Adrenal gland (tissue), 9 donors: ENCODE measurements at regions not wholly inside any gene's neighbourhood (a gene's known extent, or its start where the extent isn't known, plus 50 kb on each side); places are given as distances from the start of the nearest gene placed in this dataset.

ENCODE experiments used
- DNase-seq, 7 donors: peaks; one replicate each; pipeline ENCODE4 v3.0.0-alpha.2; 2019 to 2020
- H3K27ac ChIP-seq, 5 donors: fragments of 200-600 bp; sonication (generic) in 4 of 5; 1 replicate in 3 of 5; 2 replicates in 2 of 5; pipeline versions ENCODE4 v1.5.1 to v1.8.0; 2016 to 2020; ENCODE audit warnings: mild to moderate bottlenecking in 1 of 5
- H3K27me3 ChIP-seq: fragments of 200-600 bp; 2 replicates; pipeline ENCODE4 v1.8.0; 2021
- H3K36me3 ChIP-seq, 2 donors: fragments of 200-600 bp; replicated peaks in 1 of 2; 1 replicate in 1 of 2; 2 replicates in 1 of 2; pipeline versions ENCODE4 v1.5.1 to v1.8.0; 2018 to 2022
- H3K4me1 ChIP-seq, 2 donors: fragments of 200-600 bp; replicated peaks in 1 of 2; 1 replicate in 1 of 2; 2 replicates in 1 of 2; pipeline versions ENCODE4 v1.5.1 to v1.8.0; 2018 to 2021
- H3K4me3 ChIP-seq, 4 donors: fragments of 200-600 bp; sonication (generic) in 3 of 4; one replicate each; pipeline ENCODE4 v1.5.1; 2016 to 2018
- H3K9me3 ChIP-seq, 3 donors: fragments of 200-600 bp; sonication (generic) in 1 of 3; replicated peaks in 1 of 3; 1 replicate in 2 of 3; 2 replicates in 1 of 3; pipeline versions ENCODE4 v1.5.1 to v1.8.0; 2016 to 2021
- CTCF ChIP-seq, 6 experiments: fragments of 450-650 bp in 4 of 6; fragments of 200-600 bp in 2 of 6; sonication (generic) in 1 of 6; IDR thresholded peaks; 1 replicate in 5 of 6; 2 replicates in 1 of 6; pipeline versions ENCODE4 v1.5.1 to v1.8.0; 2016 to 2021; ENCODE audit warnings: antibody characterized with exemption in 6 of 6, mild to moderate bottlenecking in 2 of 6, moderate library complexity in 1 of 6
- POLR2A ChIP-seq, 2 donors: fragments of 450-650 bp; IDR thresholded peaks; one replicate each; pipeline ENCODE4 v1.6.1; 2017; ENCODE audit warnings: antibody characterized with exemption in 2 of 2, mild to moderate bottlenecking in 2 of 2, moderate library complexity in 1 of 2
- WGBS, 4 donors: extraction: QIAGEN DNeasy Blood & Tissue Kit in 2 of 4; methylation state at CpG; one replicate each; pipeline versions ENCODE4 v1.1.5 to v1.1.7; 2013 to 2017; 5-methylcytosine and 5-hydroxymethylcytosine counted together
- intact Hi-C, 2 donors: fragments of 100-400 bp; cut with DNase I; formaldehyde crosslinking; loops; one replicate each; pipeline versions ENCODE4 v1.14.1 to v1.15.0; 2022 to 2023
- donor health status: healthy with polysubstance abuse.
- donor health status: Bipolar disorder and iron deficiency.
- donor health status: DM: yes; HTN: yes; CAD: no.
- donor health status: DM: no; HTN: no; CAD: no.
- donor health status: DM: no; HTN: no; CAD: no.

GRCh38 chr7:108810756-108811385, 241.2 kb downstream of the DNAJB9 start:
- 59 to 74% (median 67%) methylated on average over 2 of the region's 2 CpGs for WGBS, 4 donors
- TF ChIP-seq CTCF (IDR thresholded peaks at IDR 0.05) = no peak
- no peak for TF ChIP-seq POLR2A (IDR thresholded peaks at IDR 0.05)
- intact Hi-C loops = no loop called here

GRCh38 chr7:108813251-108814014, 243.8 kb downstream of the DNAJB9 start:
- WGBS, 4 donors = 84 to 97% (median 89%) methylated on average over 3 of the region's 3 CpGs
- Histone ChIP-seq H3K36me3 (no peaks in the 10 kb centered on the region), H3K4me3 (no peak overlapping the region), H3K27ac (no peak overlapping the region), H3K27me3 (no peaks in the 10 kb centered on the region), H3K4me1 (no peaks in the 10 kb centered on the region), H3K9me3 (no peaks in the 10 kb centered on the region)
- intact Hi-C loops = no loop called here
- no peak for TF ChIP-seq POLR2A (IDR thresholded peaks at IDR 0.05)
- no peak for DNase-seq

More at GRCh38 chr7:108810756-108811385, 241.2 kb downstream of the DNAJB9 start:
- no peak overlapping the region for H3K27ac ChIP-seq
- H3K9me3 ChIP-seq = no peaks in the 10 kb centered on the region
- no peak overlapping the region for H3K4me3 ChIP-seq
- no peaks in the 10 kb centered on the region for H3K36me3 ChIP-seq
- no peak for DNase-seq
- H3K27me3 ChIP-seq = no peaks in the 10 kb centered on the region
- no peaks in the 10 kb centered on the region for H3K4me1 ChIP-seq

- WGBS, 4 donors = 66 to 100% (median 75%) methylated on average over 2 of the region's 2 CpGs
- Histone ChIP-seq H3K27ac (no peak overlapping the region), H3K9me3 (no peaks in the 10 kb centered on the region), H3K27me3 (no peaks in the 10 kb centered on the region), H3K36me3 (no peaks in the 10 kb centered on the region), H3K4me1 (no peaks in the 10 kb centered on the region), H3K4me3 (no peak overlapping the region)
- intact Hi-C loops = no loop called here
- DNase-seq = no peak
- TF ChIP-seq CTCF (IDR thresholded peaks at IDR 0.05) (no peak), POLR2A (IDR thresholded peaks at IDR 0.05) (no peak)
Observed at GRCh38 chr7:108815815-108816214, 246.1 kb downstream of the DNAJB9 start.

GRCh38 chr7:108818742-108819141, 249.1 kb downstream of the DNAJB9 start:
- Histone ChIP-seq H3K27me3 (no peaks in the 10 kb centered on the region), H3K4me1 (no peaks in the 10 kb centered on the region), H3K27ac (no peak overlapping the region), H3K9me3 (no peaks in the 10 kb centered on the region), H3K36me3 (no peaks in the 10 kb centered on the region), H3K4me3 (no peak overlapping the region)
- intact Hi-C loops = no loop called here
- no peak for DNase-seq
- 53 to 57% (median 55%) methylated on average over 2 of the region's 2 CpGs for WGBS, 4 donors
- no peak for TF ChIP-seq CTCF (IDR thresholded peaks at IDR 0.05)
- no peak for TF ChIP-seq POLR2A (IDR thresholded peaks at IDR 0.05)
